ENCODE measurements at regions not wholly inside any gene's neighbourhood (a gene's known extent, or its start where the extent isn't known, plus 50 kb on each side); places are given as distances from the start of the nearest gene placed in this dataset.

DNA sequence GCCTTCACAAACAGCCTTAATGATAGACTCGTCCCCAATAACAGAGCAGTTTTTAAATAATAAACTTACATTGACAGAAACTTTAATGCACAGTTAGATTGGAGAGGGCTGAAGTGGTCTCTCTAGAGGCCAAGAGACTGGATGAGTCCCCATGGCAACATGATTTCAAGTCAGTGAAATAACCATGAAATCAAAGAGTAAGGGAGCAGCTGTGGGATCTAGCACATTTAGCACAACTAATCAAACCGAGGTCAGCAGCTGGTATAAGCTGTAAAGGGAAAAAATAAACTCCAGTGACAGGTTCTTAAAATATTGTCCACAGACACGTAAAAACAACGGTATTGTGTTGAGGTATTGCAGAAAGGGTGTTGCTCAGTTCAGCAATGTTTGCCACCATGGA, 916.6 kb downstream of the DNAH5 start:
- Histone ChIP-seq H3K27ac (replicated peaks) (no peak overlapping the region), H3K4me3 (replicated peaks; ENCODE audit: insufficient read depth, low read length) (no peak overlapping the region), H3K27me3 (ENCODE audit: insufficient read depth, poor library complexity, severe bottlenecking) (no peaks in the 10 kb centered on the region)
- no peak for TF ChIP-seq CTCF (IDR thresholded peaks at IDR 0.05; ENCODE audit: insufficient read depth, low read length)
- TF ChIP-seq GABPA (IDR thresholded peaks at IDR 0.05; ENCODE audit: low read depth), result no peak
- TF ChIP-seq REST (IDR thresholded peaks at IDR 0.05; ENCODE audit: insufficient replicate concordance, low read depth), result no peak
- TF ChIP-seq POLR2AphosphoS5 (IDR thresholded peaks at IDR 0.05; ENCODE audit: low read depth), result no peak
- no peak for TF ChIP-seq SPI1 (IDR thresholded peaks at IDR 0.05; ENCODE audit: borderline replicate concordance, low read depth)
- no peak for DNase-seq (ENCODE audit: low read depth in 1 of 2, low spot score in 1 of 2)

- Histone ChIP-seq H3K27me3 (ENCODE audit: insufficient read depth, poor library complexity, severe bottlenecking) (no peaks in the 10 kb centered on the region), H3K27ac (replicated peaks) (no peak overlapping the region), H3K4me3 (replicated peaks; ENCODE audit: insufficient read depth, low read length) (no peak overlapping the region)
- TF ChIP-seq SPI1 (IDR thresholded peaks at IDR 0.05; ENCODE audit: borderline replicate concordance, low read depth) (no peak), POLR2AphosphoS5 (IDR thresholded peaks at IDR 0.05; ENCODE audit: low read depth) (no peak), CTCF (IDR thresholded peaks at IDR 0.05; ENCODE audit: insufficient read depth, low read length) (no peak), GABPA (IDR thresholded peaks at IDR 0.05; ENCODE audit: low read depth) (no peak), REST (IDR thresholded peaks at IDR 0.05; ENCODE audit: insufficient replicate concordance, low read depth) (no peak)
- DNase-seq (ENCODE audit: low read depth in 1 of 2, low spot score in 1 of 2), result no peak
These were observed 924.8 kb downstream of the DNAH5 start for GRCh38 chr5:13019729-13020128.

GRCh38 chr5:13003457-13003856, 941.0 kb downstream of the DNAH5 start:
- H3K4me3 ChIP-seq (replicated peaks; ENCODE audit: insufficient read depth, low read length), result no peak overlapping the region
- H3K27me3 ChIP-seq (ENCODE audit: insufficient read depth, poor library complexity, severe bottlenecking), result no peaks in the 10 kb centered on the region
- TF ChIP-seq GABPA (IDR thresholded peaks at IDR 0.05; ENCODE audit: low read depth), result no peak
- TF ChIP-seq CTCF (IDR thresholded peaks at IDR 0.05; ENCODE audit: insufficient read depth, low read length), result no peak
- TF ChIP-seq REST (IDR thresholded peaks at IDR 0.05; ENCODE audit: insufficient replicate concordance, low read depth), result no peak
- no peak for TF ChIP-seq POLR2AphosphoS5 (IDR thresholded peaks at IDR 0.05; ENCODE audit: low read depth)
- no peak for TF ChIP-seq SPI1 (IDR thresholded peaks at IDR 0.05; ENCODE audit: borderline replicate concordance, low read depth)
- DNase-seq (ENCODE audit: low read depth in 1 of 2, low spot score in 1 of 2), result no peak
- no peak overlapping the region for H3K27ac ChIP-seq (replicated peaks)
